ENCODE measurements at regions not wholly inside any gene's neighbourhood (a gene's known extent, or its start where the extent isn't known, plus 50 kb on each side); places are given as distances from the start of the nearest gene placed in this dataset.

DNA sequence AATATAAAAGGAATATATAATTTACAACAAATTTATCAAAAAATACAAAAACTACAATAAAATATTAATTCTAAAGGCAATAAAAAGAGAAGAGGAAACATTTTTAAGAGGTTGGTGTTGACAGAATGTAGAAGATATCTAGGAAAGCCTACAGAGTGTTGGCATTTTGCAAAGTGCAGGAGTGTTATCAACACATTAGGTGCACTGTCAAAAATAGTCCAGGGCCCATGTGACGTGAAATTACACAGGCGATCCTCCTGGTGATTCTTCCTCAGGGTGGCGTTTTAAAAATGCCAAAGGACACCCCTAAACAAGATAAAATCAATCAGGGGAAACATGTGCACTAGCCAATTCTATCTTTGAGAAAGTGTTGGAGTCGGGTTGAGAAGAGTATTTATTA is 222.7 kb downstream of the ARPP21 start:
- no peak for TF ChIP-seq POLR2A (IDR thresholded peaks at IDR 0.05)
- TF ChIP-seq, protein P1, sequence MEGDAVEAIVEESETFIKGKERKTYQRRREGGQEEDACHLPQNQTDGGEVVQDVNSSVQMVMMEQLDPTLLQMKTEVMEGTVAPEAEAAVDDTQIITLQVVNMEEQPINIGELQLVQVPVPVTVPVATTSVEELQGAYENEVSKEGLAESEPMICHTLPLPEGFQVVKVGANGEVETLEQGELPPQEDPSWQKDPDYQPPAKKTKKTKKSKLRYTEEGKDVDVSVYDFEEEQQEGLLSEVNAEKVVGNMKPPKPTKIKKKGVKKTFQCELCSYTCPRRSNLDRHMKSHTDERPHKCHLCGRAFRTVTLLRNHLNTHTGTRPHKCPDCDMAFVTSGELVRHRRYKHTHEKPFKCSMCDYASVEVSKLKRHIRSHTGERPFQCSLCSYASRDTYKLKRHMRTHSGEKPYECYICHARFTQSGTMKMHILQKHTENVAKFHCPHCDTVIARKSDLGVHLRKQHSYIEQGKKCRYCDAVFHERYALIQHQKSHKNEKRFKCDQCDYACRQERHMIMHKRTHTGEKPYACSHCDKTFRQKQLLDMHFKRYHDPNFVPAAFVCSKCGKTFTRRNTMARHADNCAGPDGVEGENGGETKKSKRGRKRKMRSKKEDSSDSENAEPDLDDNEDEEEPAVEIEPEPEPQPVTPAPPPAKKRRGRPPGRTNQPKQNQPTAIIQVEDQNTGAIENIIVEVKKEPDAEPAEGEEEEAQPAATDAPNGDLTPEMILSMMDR (IDR thresholded peaks at IDR 0.05), result no peak
